ENCODE measurements at regions not wholly inside any gene's neighbourhood (a gene's known extent, or its start where the extent isn't known, plus 50 kb on each side); places are given as distances from the start of the nearest gene placed in this dataset.

DNA sequence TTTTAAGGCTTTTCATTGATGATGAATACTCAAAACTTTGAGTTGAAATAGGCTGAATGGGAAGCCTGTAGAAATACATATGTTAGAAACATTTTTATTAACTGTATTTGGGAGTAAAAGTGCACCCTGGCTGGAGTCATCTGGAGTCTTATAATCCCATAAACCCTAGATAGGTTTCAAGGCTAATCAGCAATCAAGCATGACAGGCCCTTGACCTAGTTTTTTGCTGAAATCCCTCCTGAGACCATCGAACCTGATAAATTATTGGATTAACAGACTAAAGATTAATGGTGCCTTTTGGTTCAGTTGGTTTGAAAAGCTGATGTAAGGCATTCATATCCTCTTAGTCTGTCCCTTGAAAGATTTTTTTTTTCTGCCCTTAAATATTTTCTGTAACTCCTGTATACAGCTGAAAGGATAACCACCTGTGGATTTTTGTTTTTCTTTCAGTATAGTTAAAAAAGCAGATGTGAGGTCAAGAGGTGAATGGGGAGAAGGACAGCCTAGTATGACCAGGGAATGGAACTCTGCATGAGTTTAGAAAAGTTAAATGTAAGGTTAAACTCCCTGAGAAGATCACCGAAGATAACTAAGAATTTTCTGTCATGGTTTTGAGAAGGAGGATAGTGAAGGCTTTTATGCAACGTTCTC, 69.4 kb upstream of the STXBP5L start:
- H3K36me3 ChIP-seq (replicated peaks; ENCODE audit: low read depth, low read length): no peaks in the 10 kb centered on the region
- no peak overlapping the region for H3K4me3 ChIP-seq (ENCODE audit: low read length)
- H3K27ac ChIP-seq (ENCODE audit: low read length): no peak overlapping the region
- H3K9ac ChIP-seq (ENCODE audit: low read length): no peak overlapping the region
- H4K20me1 ChIP-seq (ENCODE audit: insufficient read depth, low read length): no peaks in the 10 kb centered on the region
- peaks cover 20% of the 10 kb centered on the region for H3K4me1 ChIP-seq (ENCODE audit: low read length)
- no peak overlapping the region for H2AFZ ChIP-seq (ENCODE audit: low read depth, low read length)
- peak overlapping the region; percentile 35 for H3K4me2 ChIP-seq (ENCODE audit: low read length)
- H3K79me2 ChIP-seq (ENCODE audit: low read length): no peaks in the 10 kb centered on the region
- H3K27me3 ChIP-seq (ENCODE audit: low read depth, low read length): no peaks in the 10 kb centered on the region
- TF ChIP-seq, protein P1, sequence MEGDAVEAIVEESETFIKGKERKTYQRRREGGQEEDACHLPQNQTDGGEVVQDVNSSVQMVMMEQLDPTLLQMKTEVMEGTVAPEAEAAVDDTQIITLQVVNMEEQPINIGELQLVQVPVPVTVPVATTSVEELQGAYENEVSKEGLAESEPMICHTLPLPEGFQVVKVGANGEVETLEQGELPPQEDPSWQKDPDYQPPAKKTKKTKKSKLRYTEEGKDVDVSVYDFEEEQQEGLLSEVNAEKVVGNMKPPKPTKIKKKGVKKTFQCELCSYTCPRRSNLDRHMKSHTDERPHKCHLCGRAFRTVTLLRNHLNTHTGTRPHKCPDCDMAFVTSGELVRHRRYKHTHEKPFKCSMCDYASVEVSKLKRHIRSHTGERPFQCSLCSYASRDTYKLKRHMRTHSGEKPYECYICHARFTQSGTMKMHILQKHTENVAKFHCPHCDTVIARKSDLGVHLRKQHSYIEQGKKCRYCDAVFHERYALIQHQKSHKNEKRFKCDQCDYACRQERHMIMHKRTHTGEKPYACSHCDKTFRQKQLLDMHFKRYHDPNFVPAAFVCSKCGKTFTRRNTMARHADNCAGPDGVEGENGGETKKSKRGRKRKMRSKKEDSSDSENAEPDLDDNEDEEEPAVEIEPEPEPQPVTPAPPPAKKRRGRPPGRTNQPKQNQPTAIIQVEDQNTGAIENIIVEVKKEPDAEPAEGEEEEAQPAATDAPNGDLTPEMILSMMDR (IDR thresholded peaks at IDR 0.05; ENCODE audit: low read depth, low read length): no peak
- TF ChIP-seq EZH2phosphoT487 (IDR thresholded peaks at IDR 0.05; ENCODE audit: low read depth): no peak
- H3K9me3 ChIP-seq (ENCODE audit: insufficient read depth, low read length): no peaks in the 10 kb centered on the region

DNA sequence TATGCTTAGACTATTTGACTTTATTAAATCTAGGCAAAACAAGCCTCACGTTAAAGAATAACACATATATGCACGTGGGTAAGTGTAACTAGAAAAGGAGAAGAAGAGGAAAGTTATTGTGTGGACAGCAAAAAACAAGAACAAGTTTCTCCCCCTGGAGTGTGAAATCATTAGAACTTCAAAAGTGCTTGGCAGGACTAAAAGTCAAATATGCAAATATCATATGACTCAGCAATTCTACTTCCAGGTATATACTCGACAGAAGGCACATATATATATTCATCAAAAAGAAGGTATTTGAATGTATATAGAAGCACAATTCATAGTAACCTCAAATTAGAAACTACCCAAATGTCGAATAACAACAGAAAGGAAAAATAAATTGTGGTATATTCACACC, 68.9 kb upstream of the STXBP5L start:
- no peak overlapping the region for H3K27ac ChIP-seq (ENCODE audit: low read length)
- no peak for TF ChIP-seq EZH2phosphoT487 (IDR thresholded peaks at IDR 0.05; ENCODE audit: low read depth)
- TF ChIP-seq, protein P1 (IDR thresholded peaks at IDR 0.05; ENCODE audit: low read depth, low read length): no peak
- no peak overlapping the region for H2AFZ ChIP-seq (ENCODE audit: low read depth, low read length)
- H3K4me2 ChIP-seq (ENCODE audit: low read length): peak overlapping the region; percentile 35
- H3K4me1 ChIP-seq (ENCODE audit: low read length): peaks cover 20% of the 10 kb centered on the region
- no peaks in the 10 kb centered on the region for H3K9me3 ChIP-seq (ENCODE audit: insufficient read depth, low read length)
- H3K36me3 ChIP-seq (replicated peaks; ENCODE audit: low read depth, low read length): no peaks in the 10 kb centered on the region
- no peaks in the 10 kb centered on the region for H3K79me2 ChIP-seq (ENCODE audit: low read length)
- no peak overlapping the region for H3K4me3 ChIP-seq (ENCODE audit: low read length)
- H3K27me3 ChIP-seq (ENCODE audit: low read depth, low read length): no peaks in the 10 kb centered on the region
- no peaks in the 10 kb centered on the region for H4K20me1 ChIP-seq (ENCODE audit: insufficient read depth, low read length)
- H3K9ac ChIP-seq (ENCODE audit: low read length): no peak overlapping the region

DNA sequence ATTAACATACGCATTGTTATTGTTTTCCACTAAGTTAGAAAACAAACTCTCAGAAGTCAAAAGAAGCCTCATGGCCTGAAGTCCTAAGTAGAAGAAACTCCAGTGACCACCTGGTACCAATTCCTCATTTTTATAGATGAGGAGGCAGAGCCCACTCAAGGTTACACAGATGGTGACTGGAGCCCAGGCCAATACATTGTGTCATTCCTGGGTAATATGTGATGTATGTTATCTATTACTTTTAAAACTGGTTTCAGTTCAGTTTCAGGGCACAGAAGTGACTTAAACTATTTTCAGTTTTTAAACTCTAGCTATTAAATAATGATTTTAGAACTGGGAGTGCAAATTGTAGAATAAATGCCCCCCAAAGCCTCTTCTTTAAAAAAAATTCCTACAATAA, 66.7 kb upstream of the STXBP5L start:
- Histone ChIP-seq H3K27ac (ENCODE audit: low read length) (no peak overlapping the region), H3K9me3 (ENCODE audit: insufficient read depth, low read length) (no peaks in the 10 kb centered on the region), H3K36me3 (replicated peaks; ENCODE audit: low read depth, low read length) (no peaks in the 10 kb centered on the region), H2AFZ (ENCODE audit: low read depth, low read length) (no peak overlapping the region), H3K9ac (ENCODE audit: low read length) (no peak overlapping the region), H3K4me2 (ENCODE audit: low read length) (peak overlapping the region; percentile 11; the same call in 1 of the 2 replicates), H3K4me1 (ENCODE audit: low read length) (peaks cover 20% of the 10 kb centered on the region), H3K27me3 (ENCODE audit: low read depth, low read length) (no peaks in the 10 kb centered on the region), H4K20me1 (ENCODE audit: insufficient read depth, low read length) (no peaks in the 10 kb centered on the region), H3K79me2 (ENCODE audit: low read length) (no peaks in the 10 kb centered on the region), H3K4me3 (ENCODE audit: low read length) (no peak overlapping the region)
- TF ChIP-seq EZH2phosphoT487 (IDR thresholded peaks at IDR 0.05; ENCODE audit: low read depth): no peak
- TF ChIP-seq, protein P1 (IDR thresholded peaks at IDR 0.05; ENCODE audit: low read depth, low read length): no peak

DNA sequence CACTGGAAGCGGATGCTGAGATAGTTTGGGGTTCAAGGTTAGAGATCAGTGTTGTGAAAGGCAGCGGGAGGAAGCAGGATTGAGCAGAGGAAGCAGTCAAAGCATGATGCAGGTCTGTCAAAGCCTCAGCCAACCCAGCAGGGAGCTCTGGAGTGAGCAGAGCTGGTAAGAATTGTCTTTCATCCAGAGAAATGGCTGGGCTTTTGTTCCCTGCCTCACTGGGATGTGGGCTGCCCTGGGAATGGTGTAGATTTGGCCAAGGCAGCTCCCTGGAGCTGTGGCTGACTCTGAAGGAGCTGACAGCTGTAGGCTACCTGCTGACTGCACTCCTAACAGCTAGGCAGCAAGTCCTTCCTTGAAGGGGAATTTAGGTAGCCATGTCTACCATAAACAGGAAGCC, 61.9 kb upstream of the STXBP5L start:
- peaks cover 6% of the 10 kb centered on the region for H3K4me1 ChIP-seq (ENCODE audit: low read length)
- H3K27ac ChIP-seq (ENCODE audit: low read length): no peak overlapping the region
- no peak overlapping the region for H3K4me2 ChIP-seq (ENCODE audit: low read length)
- H3K36me3 ChIP-seq (replicated peaks; ENCODE audit: low read depth, low read length): no peaks in the 10 kb centered on the region
- H3K4me3 ChIP-seq (ENCODE audit: low read length): no peak overlapping the region
- peaks cover 22% of the 10 kb centered on the region for H3K27me3 ChIP-seq (ENCODE audit: low read depth, low read length)
- no peak overlapping the region for H3K9ac ChIP-seq (ENCODE audit: low read length)
- no peak overlapping the region for H2AFZ ChIP-seq (ENCODE audit: low read depth, low read length)
- no peak for TF ChIP-seq EZH2phosphoT487 (IDR thresholded peaks at IDR 0.05; ENCODE audit: low read depth)
- TF ChIP-seq, protein P1 (IDR thresholded peaks at IDR 0.05; ENCODE audit: low read depth, low read length): no peak
- H3K79me2 ChIP-seq (ENCODE audit: low read length): no peaks in the 10 kb centered on the region
- H3K9me3 ChIP-seq (ENCODE audit: insufficient read depth, low read length): no peaks in the 10 kb centered on the region
- H4K20me1 ChIP-seq (ENCODE audit: insufficient read depth, low read length): no peaks in the 10 kb centered on the region

All from OCI-LY3 (cell line).